ENCODE measurements at regions not wholly inside any gene's neighbourhood (a gene's known extent, or its start where the extent isn't known, plus 50 kb on each side); places are given as distances from the start of the nearest gene placed in this dataset.
"Not testable (repeated sequence)": the region's sequence is repeated elsewhere in the genome, so short reads cannot be mapped to it uniquely, and the experiment has no call there.

DNA sequence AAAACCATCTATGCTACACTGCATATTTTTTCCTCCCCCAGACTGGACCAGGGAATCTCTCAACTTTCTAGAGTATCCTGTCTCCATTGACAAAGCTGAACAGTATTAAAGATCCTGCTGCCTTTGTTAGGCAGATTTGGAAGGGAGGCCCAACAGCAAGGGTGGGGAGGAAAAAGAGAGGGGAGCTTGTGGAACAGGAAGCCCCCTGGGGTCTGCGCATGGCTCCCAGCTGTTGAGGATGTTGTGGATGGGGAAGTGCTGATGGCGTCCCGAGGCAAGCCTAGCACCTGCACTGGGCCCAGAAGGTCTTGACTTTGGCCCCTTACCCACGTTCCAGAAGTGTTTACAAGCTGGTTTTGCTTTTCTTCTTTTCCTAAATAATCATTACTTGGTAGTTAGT lies 146.6 kb downstream of the TBC1D2B start:
- not testable (repeated sequence) for H3K36me3 ChIP-seq; H3K27me3 ChIP-seq (ENCODE audit: insufficient read depth, low read depth, severe bottlenecking); H3K27ac ChIP-seq; H3K9me3 ChIP-seq (ENCODE audit: severe bottlenecking); DNase-seq; H3K4me3 ChIP-seq (ENCODE audit: low read depth, low read length)

DNA sequence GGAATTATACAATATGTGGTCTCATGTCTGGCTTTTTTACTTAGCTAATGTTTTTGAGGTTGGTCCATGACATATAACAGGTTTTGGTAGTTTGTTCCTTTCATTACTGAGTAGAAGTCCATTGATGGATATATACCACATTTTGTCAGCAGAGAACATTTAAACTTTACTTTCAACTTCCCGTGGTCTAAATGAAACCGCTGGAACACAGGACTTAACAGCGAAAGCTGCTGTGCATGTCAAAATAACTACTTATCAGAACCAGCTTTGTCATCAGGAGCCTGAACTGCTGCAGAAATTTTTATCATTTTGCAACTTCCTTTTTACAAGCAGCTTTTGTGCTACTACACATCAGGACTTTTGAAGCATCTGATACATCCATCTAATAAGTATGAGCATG lies 147.0 kb downstream of the TBC1D2B start:
- not testable (repeated sequence) for H3K27ac ChIP-seq; DNase-seq; H3K36me3 ChIP-seq; H3K27me3 ChIP-seq (ENCODE audit: insufficient read depth, low read depth, severe bottlenecking); H3K9me3 ChIP-seq (ENCODE audit: severe bottlenecking); H3K4me3 ChIP-seq (ENCODE audit: low read depth, low read length)

DNA sequence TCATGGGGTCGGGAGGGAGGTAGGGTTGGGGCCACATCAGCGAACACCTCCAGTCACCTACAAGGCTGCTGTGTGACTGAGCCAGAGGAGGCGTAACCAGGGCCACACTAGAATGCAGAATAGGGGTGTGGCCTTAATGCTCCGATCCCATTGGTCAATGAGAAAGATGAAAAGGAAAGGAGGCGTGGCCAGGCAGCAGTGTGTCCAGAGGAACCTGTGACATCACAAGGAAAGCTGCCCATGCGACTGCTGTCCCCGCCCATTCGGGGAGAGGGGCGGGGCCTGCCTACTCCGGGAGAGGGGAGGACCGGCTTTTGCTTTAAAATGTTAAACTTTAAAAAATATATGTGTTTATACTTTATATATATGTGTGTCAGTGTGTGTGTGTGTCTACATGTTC lies 150.7 kb downstream of the TBC1D2B start:
- H3K9me3 ChIP-seq (ENCODE audit: severe bottlenecking); H3K27me3 ChIP-seq (ENCODE audit: insufficient read depth, low read depth, severe bottlenecking); H3K36me3 ChIP-seq; H3K27ac ChIP-seq; H3K4me3 ChIP-seq (ENCODE audit: low read depth, low read length); DNase-seq: not testable (repeated sequence)

DNA sequence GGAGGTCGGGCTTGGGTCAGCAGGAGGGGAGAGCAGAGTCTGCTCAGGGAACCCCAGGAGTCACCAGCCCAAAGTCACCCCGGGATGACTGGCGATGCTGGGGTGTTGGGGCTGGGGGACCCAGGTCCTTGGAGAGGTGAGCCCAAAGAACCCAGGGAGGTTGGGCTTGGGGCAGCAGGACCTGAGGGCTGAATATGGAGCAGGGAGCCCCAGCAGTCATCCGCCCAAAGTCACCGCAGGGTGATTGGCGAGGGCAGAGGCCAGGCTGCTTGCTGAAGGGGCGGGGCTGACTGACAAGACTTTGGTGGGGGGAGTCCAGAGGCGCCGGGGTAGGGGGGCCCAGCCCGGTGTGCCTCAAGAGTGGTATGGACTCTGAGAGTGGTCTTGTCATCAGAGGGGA lies 151.2 kb downstream of the TBC1D2B start:
- not testable (repeated sequence) for H3K27ac ChIP-seq; H3K27me3 ChIP-seq (ENCODE audit: insufficient read depth, low read depth, severe bottlenecking); H3K9me3 ChIP-seq (ENCODE audit: severe bottlenecking); H3K4me3 ChIP-seq (ENCODE audit: low read depth, low read length); H3K36me3 ChIP-seq; DNase-seq

DNA sequence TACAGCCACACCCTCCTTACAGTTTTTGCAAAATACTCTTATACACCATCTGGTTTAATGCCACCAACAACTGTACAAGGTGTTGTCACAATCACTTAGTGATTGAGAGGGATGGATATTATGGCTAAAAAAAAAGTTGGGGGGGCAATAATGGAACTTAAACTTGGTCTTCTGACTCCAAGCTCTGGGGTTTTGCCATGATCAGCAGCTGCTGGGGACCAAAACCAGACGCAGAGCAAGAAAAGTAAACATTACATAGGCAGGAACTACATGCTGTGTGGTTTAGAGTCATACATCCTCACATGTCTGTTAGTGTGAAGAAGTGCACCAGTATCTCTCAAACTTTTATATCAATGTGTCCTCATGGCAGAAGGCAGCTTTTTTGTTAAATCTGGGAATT lies 152.4 kb downstream of the TBC1D2B start:
- H3K36me3 ChIP-seq; H3K4me3 ChIP-seq (ENCODE audit: low read depth, low read length); H3K27me3 ChIP-seq (ENCODE audit: insufficient read depth, low read depth, severe bottlenecking); DNase-seq; H3K9me3 ChIP-seq (ENCODE audit: severe bottlenecking); H3K27ac ChIP-seq: not testable (repeated sequence)

DNA sequence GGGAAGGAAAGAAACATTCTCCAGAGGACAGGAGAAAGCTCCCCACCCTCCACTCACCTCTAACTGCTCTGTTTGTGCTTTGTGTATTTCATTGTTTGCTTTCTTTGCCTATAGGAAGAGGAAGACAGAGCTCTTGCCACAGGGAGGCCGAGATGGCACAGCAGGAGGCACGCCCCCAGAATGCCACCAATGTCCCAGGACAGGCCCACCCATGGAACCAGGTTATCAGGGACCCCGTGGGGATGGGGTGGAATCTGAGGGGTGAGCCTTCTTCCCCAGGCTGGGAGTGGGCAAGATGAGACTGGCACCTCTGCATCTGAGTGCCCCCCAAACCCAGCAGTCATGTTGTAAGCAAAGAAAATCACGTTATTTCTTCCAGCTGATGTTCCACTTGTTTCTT lies 155.8 kb downstream of the TBC1D2B start:
- H3K9me3 ChIP-seq (ENCODE audit: severe bottlenecking) = no peaks in the 10 kb centered on the region
- no peak overlapping the region for H3K27ac ChIP-seq
- no peaks in the 10 kb centered on the region for H3K27me3 ChIP-seq (ENCODE audit: insufficient read depth, low read depth, severe bottlenecking)
- H3K4me3 ChIP-seq (ENCODE audit: low read depth, low read length) = no peak overlapping the region
- no peak for DNase-seq
- H3K36me3 ChIP-seq = no peaks in the 10 kb centered on the region
- TF ChIP-seq, protein P1, sequence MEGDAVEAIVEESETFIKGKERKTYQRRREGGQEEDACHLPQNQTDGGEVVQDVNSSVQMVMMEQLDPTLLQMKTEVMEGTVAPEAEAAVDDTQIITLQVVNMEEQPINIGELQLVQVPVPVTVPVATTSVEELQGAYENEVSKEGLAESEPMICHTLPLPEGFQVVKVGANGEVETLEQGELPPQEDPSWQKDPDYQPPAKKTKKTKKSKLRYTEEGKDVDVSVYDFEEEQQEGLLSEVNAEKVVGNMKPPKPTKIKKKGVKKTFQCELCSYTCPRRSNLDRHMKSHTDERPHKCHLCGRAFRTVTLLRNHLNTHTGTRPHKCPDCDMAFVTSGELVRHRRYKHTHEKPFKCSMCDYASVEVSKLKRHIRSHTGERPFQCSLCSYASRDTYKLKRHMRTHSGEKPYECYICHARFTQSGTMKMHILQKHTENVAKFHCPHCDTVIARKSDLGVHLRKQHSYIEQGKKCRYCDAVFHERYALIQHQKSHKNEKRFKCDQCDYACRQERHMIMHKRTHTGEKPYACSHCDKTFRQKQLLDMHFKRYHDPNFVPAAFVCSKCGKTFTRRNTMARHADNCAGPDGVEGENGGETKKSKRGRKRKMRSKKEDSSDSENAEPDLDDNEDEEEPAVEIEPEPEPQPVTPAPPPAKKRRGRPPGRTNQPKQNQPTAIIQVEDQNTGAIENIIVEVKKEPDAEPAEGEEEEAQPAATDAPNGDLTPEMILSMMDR (IDR thresholded peaks at IDR 0.05; ENCODE audit: low read depth, low read length) = no peak

DNA sequence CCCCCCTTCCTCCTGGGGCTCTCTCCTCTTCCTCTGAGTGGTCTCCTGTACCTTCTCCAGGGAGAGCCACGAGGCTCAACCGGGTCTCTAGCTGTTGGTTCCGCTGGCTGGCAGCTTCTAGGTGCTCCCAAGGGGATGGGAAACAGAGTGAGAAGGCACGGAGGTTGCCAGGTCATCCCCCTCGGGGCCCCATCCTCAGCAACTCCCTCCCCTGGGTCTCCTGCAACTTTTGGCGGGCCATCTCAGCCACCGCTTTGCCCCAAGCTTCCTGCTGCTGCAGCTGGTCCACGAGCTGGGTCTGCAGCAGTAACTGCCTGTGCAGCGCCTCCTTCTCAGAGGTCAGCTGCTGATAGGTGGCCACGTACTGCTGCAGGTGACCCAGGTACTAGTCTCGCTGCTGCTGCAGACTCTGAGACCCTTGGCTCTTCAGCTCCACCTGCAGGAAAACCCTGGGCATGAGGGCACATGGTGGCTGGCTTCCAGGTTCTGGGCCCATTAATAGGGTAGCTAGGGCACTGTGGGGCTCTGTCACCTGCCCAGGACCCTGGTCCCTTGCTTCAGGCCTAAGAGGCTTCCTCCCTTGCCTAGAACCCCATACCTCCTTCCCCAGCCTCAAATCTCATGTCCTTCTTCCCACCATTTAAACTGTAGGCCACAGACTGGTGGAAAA lies 160.4 kb downstream of the TBC1D2B start:
- not testable (repeated sequence) for DNase-seq; H3K9me3 ChIP-seq (ENCODE audit: severe bottlenecking); H3K27ac ChIP-seq; H3K36me3 ChIP-seq; H3K27me3 ChIP-seq (ENCODE audit: insufficient read depth, low read depth, severe bottlenecking); H3K4me3 ChIP-seq (ENCODE audit: low read depth, low read length)

DNA sequence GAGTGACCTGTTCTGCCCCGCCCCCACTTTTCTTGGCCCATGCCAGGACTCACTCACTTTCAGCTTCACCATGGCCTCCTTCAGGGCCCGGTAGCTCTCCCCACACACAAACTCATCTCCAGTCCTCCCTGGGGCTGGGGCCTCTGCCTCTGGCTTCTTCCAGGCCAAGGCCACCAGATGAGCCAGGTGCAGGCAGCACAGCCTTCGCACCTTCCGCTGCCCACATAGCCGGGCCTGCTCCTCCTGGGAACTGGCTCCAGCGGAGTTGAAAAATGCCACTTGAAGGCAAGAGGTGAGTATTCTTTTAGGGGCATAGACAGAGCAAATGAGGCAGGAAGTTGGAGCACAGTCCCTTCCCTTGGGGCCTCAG lies 161.6 kb downstream of the TBC1D2B start:
- H3K4me3 ChIP-seq (ENCODE audit: low read depth, low read length); H3K27ac ChIP-seq; DNase-seq; H3K9me3 ChIP-seq (ENCODE audit: severe bottlenecking); H3K36me3 ChIP-seq; H3K27me3 ChIP-seq (ENCODE audit: insufficient read depth, low read depth, severe bottlenecking): not testable (repeated sequence)

DNA sequence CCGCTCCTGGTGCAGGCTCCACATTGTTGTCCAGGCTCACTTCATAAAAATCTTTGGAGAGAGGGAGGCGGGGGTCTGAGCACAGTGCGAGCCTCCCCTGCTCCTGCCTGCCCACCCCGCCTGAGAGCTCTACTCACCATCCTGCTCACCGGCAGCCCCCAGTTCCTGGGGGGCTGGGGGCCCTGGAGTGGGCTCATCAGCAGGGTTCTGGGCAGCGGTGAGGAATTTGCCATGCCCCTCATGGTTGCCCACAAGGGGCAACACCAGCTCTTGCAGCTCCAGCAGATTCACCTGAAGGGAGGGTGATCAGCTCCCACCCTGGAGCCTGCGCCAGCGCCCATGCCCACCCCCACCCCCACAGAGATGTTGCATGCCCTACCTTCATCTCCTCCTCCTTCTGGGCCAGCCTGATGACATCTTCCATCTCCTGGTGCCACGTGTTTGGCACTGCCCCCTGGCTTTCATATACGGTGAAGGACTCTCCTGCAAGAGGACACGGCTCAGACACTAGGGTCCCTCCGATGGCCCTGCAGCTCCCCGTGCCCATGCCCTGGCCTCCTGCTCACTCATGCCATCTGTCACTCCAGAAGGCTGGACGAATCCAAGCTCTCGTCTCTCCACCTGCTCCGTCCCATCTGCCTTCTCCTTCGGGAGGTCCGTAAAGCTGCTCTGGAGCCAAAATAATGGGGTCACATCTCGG lies 162.1 kb downstream of the TBC1D2B start:
- TF ChIP-seq, protein P1 (IDR thresholded peaks at IDR 0.05; ENCODE audit: low read depth, low read length) = 0 out of 2 replicates have a peak, but pooled peaks have one; percentile 7
- Histone ChIP-seq H3K9me3 (ENCODE audit: severe bottlenecking) (no peaks in the 10 kb centered on the region), H3K4me3 (ENCODE audit: low read depth, low read length) (no peak overlapping the region), H3K36me3 (no peaks in the 10 kb centered on the region), H3K27me3 (ENCODE audit: insufficient read depth, low read depth, severe bottlenecking) (no peaks in the 10 kb centered on the region), H3K27ac (no peak overlapping the region)
- no peak for DNase-seq

DNA sequence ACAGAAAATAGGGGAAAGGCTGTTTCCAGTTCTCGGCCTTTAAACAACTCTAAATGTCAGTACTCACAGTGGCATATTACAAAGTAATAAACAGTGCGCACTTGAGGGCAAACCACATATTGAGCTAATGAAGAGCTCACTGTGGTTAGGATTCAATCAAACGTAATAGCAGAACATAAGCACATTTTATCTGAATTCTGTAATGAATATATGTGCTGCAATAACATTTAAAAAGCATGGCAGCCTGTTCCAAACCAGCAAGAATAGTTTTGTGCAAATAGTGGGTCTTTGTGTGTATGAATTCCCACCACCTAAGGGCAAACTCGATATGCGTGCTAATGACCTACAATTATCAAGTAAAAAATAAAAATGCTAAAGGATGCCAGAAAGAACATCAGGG lies 163.0 kb downstream of the TBC1D2B start:
- not testable (repeated sequence) for H3K36me3 ChIP-seq; H3K27me3 ChIP-seq (ENCODE audit: insufficient read depth, low read depth, severe bottlenecking); DNase-seq; H3K9me3 ChIP-seq (ENCODE audit: severe bottlenecking); H3K4me3 ChIP-seq (ENCODE audit: low read depth, low read length); H3K27ac ChIP-seq
